ENCODE measurements at regions not wholly inside any gene's neighbourhood (a gene's known extent, or its start where the extent isn't known, plus 50 kb on each side); places are given as distances from the start of the nearest gene placed in this dataset.
"Not testable (repeated sequence)": the region's sequence is repeated elsewhere in the genome, so short reads cannot be mapped to it uniquely, and the experiment has no call there.

DNA sequence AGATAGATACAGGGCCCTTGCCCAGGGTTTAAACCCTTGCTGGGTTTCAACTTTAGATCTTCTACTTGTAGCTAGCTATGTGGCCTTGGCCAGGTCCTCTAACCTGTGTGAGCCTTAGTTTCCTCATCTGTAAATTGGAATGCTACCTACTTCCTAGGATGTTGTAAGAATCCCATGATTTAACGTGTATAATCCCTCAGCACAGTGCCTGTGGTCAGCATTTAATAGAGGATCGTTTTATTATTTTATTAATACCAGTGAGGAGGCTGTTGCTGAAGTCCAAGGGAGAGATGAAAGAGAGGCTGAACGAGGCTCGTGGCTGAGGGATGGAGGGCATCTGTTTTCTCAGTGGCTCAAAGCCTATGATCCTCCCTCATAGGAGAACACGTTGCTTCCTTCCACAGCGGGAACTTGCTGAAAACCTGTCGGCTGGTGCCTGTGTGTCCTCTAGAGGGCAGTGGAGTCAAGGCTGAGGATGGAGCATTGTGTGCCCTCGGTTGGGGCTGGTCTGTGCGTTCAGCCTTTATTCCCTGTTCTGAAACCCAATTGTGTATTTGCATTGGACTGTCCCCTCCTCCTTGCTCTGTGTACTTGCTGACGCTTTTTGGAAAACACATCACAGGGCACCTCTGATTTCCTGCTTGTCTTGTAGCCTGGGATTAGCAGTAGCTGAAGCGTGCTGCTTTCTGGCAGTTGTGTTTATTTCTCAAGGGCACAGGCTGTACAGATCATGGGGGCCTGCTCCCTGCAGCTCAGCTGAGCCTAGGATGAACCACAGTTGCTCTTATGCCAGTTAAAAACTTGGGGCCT, 104.3 kb downstream of the PROP1 start:
- not testable (repeated sequence) for TF ChIP-seq POLR2AphosphoS5, EP300, POLR2A (IDR thresholded peaks at IDR 0.05)
- TF ChIP-seq, protein P1, sequence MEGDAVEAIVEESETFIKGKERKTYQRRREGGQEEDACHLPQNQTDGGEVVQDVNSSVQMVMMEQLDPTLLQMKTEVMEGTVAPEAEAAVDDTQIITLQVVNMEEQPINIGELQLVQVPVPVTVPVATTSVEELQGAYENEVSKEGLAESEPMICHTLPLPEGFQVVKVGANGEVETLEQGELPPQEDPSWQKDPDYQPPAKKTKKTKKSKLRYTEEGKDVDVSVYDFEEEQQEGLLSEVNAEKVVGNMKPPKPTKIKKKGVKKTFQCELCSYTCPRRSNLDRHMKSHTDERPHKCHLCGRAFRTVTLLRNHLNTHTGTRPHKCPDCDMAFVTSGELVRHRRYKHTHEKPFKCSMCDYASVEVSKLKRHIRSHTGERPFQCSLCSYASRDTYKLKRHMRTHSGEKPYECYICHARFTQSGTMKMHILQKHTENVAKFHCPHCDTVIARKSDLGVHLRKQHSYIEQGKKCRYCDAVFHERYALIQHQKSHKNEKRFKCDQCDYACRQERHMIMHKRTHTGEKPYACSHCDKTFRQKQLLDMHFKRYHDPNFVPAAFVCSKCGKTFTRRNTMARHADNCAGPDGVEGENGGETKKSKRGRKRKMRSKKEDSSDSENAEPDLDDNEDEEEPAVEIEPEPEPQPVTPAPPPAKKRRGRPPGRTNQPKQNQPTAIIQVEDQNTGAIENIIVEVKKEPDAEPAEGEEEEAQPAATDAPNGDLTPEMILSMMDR (IDR thresholded peaks at IDR 0.05): peak in 1 of 2 donors; percentile 38
